ENCODE measurements at regions not wholly inside any gene's neighbourhood (a gene's known extent, or its start where the extent isn't known, plus 50 kb on each side); places are given as distances from the start of the nearest gene placed in this dataset.

- Histone ChIP-seq H3K4me3 (no peak overlapping the region), H3K27ac (no peak overlapping the region), H3K36me3 (no peaks in the 10 kb centered on the region), H3K9me3 (ENCODE audit: low read depth) (no peaks in the 10 kb centered on the region), H3K27me3 (no peaks in the 10 kb centered on the region), H3K4me1 (ENCODE audit: low read depth) (peaks cover 10% of the 10 kb centered on the region)
- DNase-seq (ENCODE audit: low read depth in 1 of 2, low spot score in 1 of 2): no peak
- TF ChIP-seq, protein P1, sequence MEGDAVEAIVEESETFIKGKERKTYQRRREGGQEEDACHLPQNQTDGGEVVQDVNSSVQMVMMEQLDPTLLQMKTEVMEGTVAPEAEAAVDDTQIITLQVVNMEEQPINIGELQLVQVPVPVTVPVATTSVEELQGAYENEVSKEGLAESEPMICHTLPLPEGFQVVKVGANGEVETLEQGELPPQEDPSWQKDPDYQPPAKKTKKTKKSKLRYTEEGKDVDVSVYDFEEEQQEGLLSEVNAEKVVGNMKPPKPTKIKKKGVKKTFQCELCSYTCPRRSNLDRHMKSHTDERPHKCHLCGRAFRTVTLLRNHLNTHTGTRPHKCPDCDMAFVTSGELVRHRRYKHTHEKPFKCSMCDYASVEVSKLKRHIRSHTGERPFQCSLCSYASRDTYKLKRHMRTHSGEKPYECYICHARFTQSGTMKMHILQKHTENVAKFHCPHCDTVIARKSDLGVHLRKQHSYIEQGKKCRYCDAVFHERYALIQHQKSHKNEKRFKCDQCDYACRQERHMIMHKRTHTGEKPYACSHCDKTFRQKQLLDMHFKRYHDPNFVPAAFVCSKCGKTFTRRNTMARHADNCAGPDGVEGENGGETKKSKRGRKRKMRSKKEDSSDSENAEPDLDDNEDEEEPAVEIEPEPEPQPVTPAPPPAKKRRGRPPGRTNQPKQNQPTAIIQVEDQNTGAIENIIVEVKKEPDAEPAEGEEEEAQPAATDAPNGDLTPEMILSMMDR (IDR thresholded peaks at IDR 0.05; ENCODE audit: low read depth, low read length): no peak
Observed at GRCh38 chr12:128043317-128043716, 223.7 kb upstream of the TMEM132C start.

DNA sequence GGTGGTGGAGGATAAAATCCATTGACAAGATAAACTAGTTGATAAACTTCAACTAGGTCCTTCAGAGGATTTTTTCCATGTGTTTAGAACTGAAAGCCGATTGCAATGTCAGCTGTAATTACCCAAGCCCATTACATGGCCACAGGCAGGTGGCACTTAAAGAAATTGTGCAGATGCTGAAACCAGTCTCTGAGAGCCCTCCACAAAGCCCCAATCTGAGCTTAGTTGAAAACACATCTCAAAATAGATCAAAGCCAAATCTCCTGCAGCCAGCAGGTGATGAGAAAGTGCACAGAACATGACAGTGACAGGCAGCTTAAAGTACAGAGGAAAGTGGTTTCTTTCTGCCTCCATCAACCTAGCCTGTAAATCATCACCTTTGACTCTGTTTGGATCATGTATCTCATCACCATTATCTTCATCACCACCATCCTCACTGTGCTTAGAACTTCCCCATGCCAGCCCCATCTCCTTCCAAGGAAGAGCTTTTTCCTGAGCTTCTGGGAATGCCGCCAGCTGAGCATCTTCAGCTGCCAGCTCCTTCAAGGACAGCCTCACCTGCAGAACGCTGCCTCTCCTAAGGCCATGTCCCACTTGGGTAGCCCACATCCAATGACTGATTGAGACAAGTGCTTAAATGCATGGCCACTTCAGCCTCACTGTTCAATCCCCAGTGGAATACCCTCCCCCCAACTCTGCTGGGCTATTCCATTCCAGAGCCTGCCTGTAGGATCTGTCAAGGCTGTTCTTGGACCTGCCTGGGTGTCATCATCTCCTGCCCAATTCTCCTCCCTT, 219.5 kb upstream of the TMEM132C start:
- H3K27me3 ChIP-seq: no peaks in the 10 kb centered on the region
- no peaks in the 10 kb centered on the region for H3K9me3 ChIP-seq (ENCODE audit: low read depth)
- no peak overlapping the region for H3K4me3 ChIP-seq
- H3K27ac ChIP-seq: peak overlapping the region; percentile 41
- TF ChIP-seq, protein P1 (IDR thresholded peaks at IDR 0.05; ENCODE audit: low read depth, low read length): no peak
- H3K4me1 ChIP-seq (ENCODE audit: low read depth): peaks cover 10% of the 10 kb centered on the region
- no peaks in the 10 kb centered on the region for H3K36me3 ChIP-seq
- peak in 1 of 2 donors; percentile 79 for DNase-seq (ENCODE audit: low read depth in 1 of 2, low spot score in 1 of 2)

GRCh38 chr12:128052331-128052730, 214.6 kb upstream of the TMEM132C start:
- Histone ChIP-seq H3K4me1 (ENCODE audit: low read depth) (peaks cover 19% of the 10 kb centered on the region), H3K27ac (no peak overlapping the region), H3K9me3 (ENCODE audit: low read depth) (no peaks in the 10 kb centered on the region), H3K4me3 (no peak overlapping the region), H3K27me3 (no peaks in the 10 kb centered on the region), H3K36me3 (no peaks in the 10 kb centered on the region)
- TF ChIP-seq, protein P1 (IDR thresholded peaks at IDR 0.05; ENCODE audit: low read depth, low read length): no peak
- no peak for DNase-seq (ENCODE audit: low read depth in 1 of 2, low spot score in 1 of 2)

- TF ChIP-seq, protein P1 (IDR thresholded peaks at IDR 0.05; ENCODE audit: low read depth, low read length): no peak
- no peak overlapping the region for H3K4me3 ChIP-seq
Observed at GRCh38 chr12:128052777-128053176, 214.2 kb upstream of the TMEM132C start.

DNA sequence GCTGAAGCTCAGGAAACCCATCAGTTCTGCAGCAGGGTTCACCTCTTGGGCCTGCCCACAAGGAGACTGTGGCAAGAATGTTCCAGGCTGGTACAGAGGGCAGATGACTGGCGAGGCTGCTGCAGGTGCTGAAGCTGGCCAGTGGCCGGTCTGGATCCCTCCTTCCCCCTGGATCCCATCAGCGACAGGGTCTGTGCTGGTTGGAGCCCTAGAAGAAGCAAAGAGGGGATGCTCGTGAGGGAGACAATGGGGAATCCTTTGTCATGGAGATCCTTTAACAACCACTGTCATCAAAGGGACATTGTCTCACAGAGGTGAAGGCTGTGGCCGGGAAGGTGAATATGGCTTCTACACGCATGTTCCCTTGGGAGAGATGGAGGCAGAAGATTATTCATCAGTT, 211.4 kb upstream of the TMEM132C start:
- H3K4me1 ChIP-seq (ENCODE audit: low read depth): peaks cover 16% of the 10 kb centered on the region
- H3K36me3 ChIP-seq: no peaks in the 10 kb centered on the region
- no peak for DNase-seq (ENCODE audit: low read depth in 1 of 2, low spot score in 1 of 2)
- TF ChIP-seq, protein P1 (IDR thresholded peaks at IDR 0.05; ENCODE audit: low read depth, low read length): no peak
- no peak overlapping the region for H3K4me3 ChIP-seq
- H3K9me3 ChIP-seq (ENCODE audit: low read depth): no peaks in the 10 kb centered on the region
- H3K27me3 ChIP-seq: no peaks in the 10 kb centered on the region
- no peak overlapping the region for H3K27ac ChIP-seq

More at GRCh38 chr12:128052777-128053176, 214.2 kb upstream of the TMEM132C start:
- Histone ChIP-seq H3K27me3 (no peaks in the 10 kb centered on the region), H3K27ac (no peak overlapping the region), H3K9me3 (ENCODE audit: low read depth) (no peaks in the 10 kb centered on the region), H3K4me1 (ENCODE audit: low read depth) (peaks cover 19% of the 10 kb centered on the region), H3K36me3 (no peaks in the 10 kb centered on the region)
- no peak for DNase-seq (ENCODE audit: low read depth in 1 of 2, low spot score in 1 of 2)
